H1 (cell line): ENCODE measurements at regions not wholly inside any gene's neighbourhood (a gene's known extent, or its start where the extent isn't known, plus 50 kb on each side); places are given as distances from the start of the nearest gene placed in this dataset.

ENCODE experiments used
- CTCF ChIA-PET: fragments of 300-600 bp; sonication (Branson Sonifier 250); formaldehyde crosslinking; loops from one replicate; lab custom pipeline; 2021; ENCODE audit not compliant: partially characterized antibody; lab: Charles Lee
- POLR2A ChIA-PET: fragments of 300-600 bp; sonication (Branson Sonifier 250); formaldehyde crosslinking; loops from one replicate; lab custom pipeline; 2021; ENCODE audit warnings: inconsistent platforms; ENCODE audit not compliant: partially characterized antibody; lab: Charles Lee
- DNase-seq, 2 experiments: peaks; one replicate each; pipeline versions ENCODE4 v3.0.0 to v3.0.0-alpha.2; 2010 to 2022; ENCODE audit warnings: low spot score in 2 of 2, low read depth in 1 of 2, mixed read lengths in 1 of 2
- FAIRE-seq: peaks from 2 replicates; lab custom pipeline; 2011; peaks lifted over from hg19 to GRCh38; lab: Jason Lieb, UNC
- H2AFZ ChIP-seq: 2 replicates; pipeline ENCODE4 v1.8.1; 2012; ENCODE audit warnings: low read length, inconsistent platforms
- H2AK5ac ChIP-seq: 2 replicates; pipeline ENCODE4 v1.6.1; 2013; ENCODE audit warnings: low read depth, low read length
- H2BK120ac ChIP-seq: replicated peaks from 2 replicates; pipeline ENCODE3; 2013; ENCODE audit warnings: low read depth, low read length, inconsistent platforms
- H2BK12ac ChIP-seq: 2 replicates; pipeline ENCODE4 v1.6.1; 2013; ENCODE audit warnings: low read depth, low read length
- H2BK15ac ChIP-seq: 2 replicates; pipeline ENCODE4 v1.6.1; 2013; ENCODE audit warnings: low read length
- H2BK20ac ChIP-seq: 2 replicates; pipeline ENCODE4 v1.6.1; 2013; ENCODE audit warnings: low read length
- H2BK5ac ChIP-seq: 2 replicates; pipeline ENCODE4 v1.6.1; 2013; ENCODE audit warnings: low read depth, low read length
- H3K14ac ChIP-seq: 2 replicates; pipeline ENCODE4 v1.6.1; 2013; ENCODE audit warnings: inconsistent platforms; ENCODE audit not compliant: insufficient read length
- H3K18ac ChIP-seq: 2 replicates; pipeline ENCODE4 v1.6.1; 2013; ENCODE audit warnings: low read length; ENCODE audit errors: extremely low read depth
- H3K23ac ChIP-seq: 2 replicates; pipeline ENCODE4 v1.6.1; 2013; ENCODE audit warnings: inconsistent platforms; ENCODE audit not compliant: insufficient read length
- H3K23me2 ChIP-seq: 2 replicates; pipeline ENCODE4 v1.6.1; 2013; ENCODE audit warnings: low read depth, low read length
- H3K27ac ChIP-seq: 2 replicates; pipeline ENCODE4 v1.6.1; 2011; ENCODE audit warnings: low read depth, low read length, inconsistent platforms
- H3K27me3 ChIP-seq, 4 experiments: replicated peaks in 1 of 4; 1 replicate in 1 of 4; 2 replicates in 3 of 4; pipeline versions ENCODE4 v1.6.1 to v1.8.1; 2011 to 2013; ENCODE audit warnings: low read length in 3 of 4, mild to moderate bottlenecking in 3 of 4, inconsistent platforms in 2 of 4, mixed read lengths in 2 of 4, moderate library complexity in 1 of 4; ENCODE audit not compliant: control insufficient read depth in 3 of 4, insufficient read depth in 3 of 4; ENCODE audit errors: extremely low read depth in 1 of 4
- H3K36me3 ChIP-seq, 4 experiments: 2 replicates each; pipeline versions ENCODE4 v1.6.1 to v1.8.1; 2011 to 2013; ENCODE audit warnings: mild to moderate bottlenecking in 4 of 4, low read length in 3 of 4, moderate library complexity in 2 of 4, control low read depth in 1 of 4, inconsistent platforms in 1 of 4; ENCODE audit not compliant: insufficient read depth in 4 of 4, control insufficient read depth in 2 of 4
- H3K4ac ChIP-seq: replicated peaks from 2 replicates; pipeline ENCODE3; 2013; ENCODE audit warnings: low read length, low read depth, mixed read lengths, inconsistent platforms; ENCODE audit not compliant: insufficient read length
- H3K4me1 ChIP-seq, 4 experiments: replicated peaks in 1 of 4; 1 replicate in 1 of 4; 2 replicates in 3 of 4; pipeline versions ENCODE4 v1.6.1 to v1.8.1; 2011 to 2013; ENCODE audit warnings: low read length in 3 of 4, inconsistent platforms in 2 of 4, mixed read lengths in 1 of 4; ENCODE audit not compliant: insufficient read depth in 4 of 4, control insufficient read depth in 3 of 4
- H3K4me2 ChIP-seq, 2 experiments: 2 replicates each; pipeline versions ENCODE4 v1.6.1 to v1.8.1; 2011 to 2013; ENCODE audit warnings: low read depth in 2 of 2, low read length in 2 of 2, control low read depth in 1 of 2, inconsistent platforms in 1 of 2, mild to moderate bottlenecking in 1 of 2; ENCODE audit not compliant: insufficient read depth in 1 of 2
- H3K4me3 ChIP-seq, 4 experiments: fragments of 200-600, 300-600 bp in 1 of 4; sonication (generic), shearing (Covaris generic), sonication (Bioruptor Twin) in 1 of 4; 2 replicates each; pipeline versions ENCODE4 v1.5.1 to v1.8.1; 2011 to 2016; ENCODE audit warnings: low read length in 4 of 4, low read depth in 3 of 4, control low read depth in 2 of 4, inconsistent platforms in 2 of 4, mild to moderate bottlenecking in 2 of 4, mixed read lengths in 1 of 4, moderate library complexity in 1 of 4; ENCODE audit not compliant: insufficient read depth in 2 of 4; ENCODE audit errors: extremely low read depth in 1 of 4
- H3K56ac ChIP-seq: replicated peaks from 2 replicates; pipeline ENCODE3; 2013; ENCODE audit warnings: low read depth, mild to moderate bottlenecking, mixed read lengths, low read length, inconsistent platforms; ENCODE audit not compliant: insufficient read length
- H3K79me1 ChIP-seq: 2 replicates; pipeline ENCODE4 v1.6.1; 2013; ENCODE audit warnings: low read depth, low read length, control low read depth
- H3K79me2 ChIP-seq, 2 experiments: 2 replicates each; pipeline versions ENCODE4 v1.6.1 to v1.8.1; 2012 to 2013; ENCODE audit warnings: low read length in 2 of 2, mild to moderate bottlenecking in 2 of 2, inconsistent platforms in 1 of 2; ENCODE audit not compliant: insufficient read depth in 2 of 2, control insufficient read depth in 1 of 2
- H3K9ac ChIP-seq, 4 experiments: replicated peaks in 1 of 4; 1 replicate in 1 of 4; 2 replicates in 3 of 4; pipeline versions ENCODE4 v1.6.1 to v1.8.1; 2011 to 2013; ENCODE audit warnings: low read depth in 3 of 4, low read length in 3 of 4, control low read depth in 2 of 4, mild to moderate bottlenecking in 2 of 4, moderate library complexity in 2 of 4, inconsistent platforms in 1 of 4; ENCODE audit errors: extremely low read depth in 1 of 4
- H3K9me3 ChIP-seq, 2 experiments: 2 replicates each; pipeline versions ENCODE4 v1.6.1 to v1.8.1; 2012 to 2013; ENCODE audit warnings: mild to moderate bottlenecking in 2 of 2, moderate library complexity in 2 of 2, control low read depth in 1 of 2, inconsistent platforms in 1 of 2, low read depth in 1 of 2, low read length in 1 of 2, mixed read lengths in 1 of 2; ENCODE audit not compliant: insufficient read depth in 2 of 2
- H4K20me1 ChIP-seq, 2 experiments: replicated peaks in 1 of 2; 2 replicates each; pipeline versions ENCODE3 to v1.8.1; 2011 to 2013; ENCODE audit warnings: inconsistent platforms in 2 of 2, low read length in 2 of 2, mild to moderate bottlenecking in 1 of 2; ENCODE audit not compliant: insufficient read depth in 2 of 2, control insufficient read depth in 1 of 2
- H4K5ac ChIP-seq: 2 replicates; pipeline ENCODE4 v1.6.1; 2013; ENCODE audit warnings: low read length, low read depth, mixed read lengths, inconsistent platforms; ENCODE audit not compliant: insufficient read length
- H4K8ac ChIP-seq: 2 replicates; pipeline ENCODE4 v1.8.0; 2013; ENCODE audit warnings: mild to moderate bottlenecking, moderate library complexity, low read length, inconsistent platforms; ENCODE audit not compliant: insufficient read depth; ENCODE audit errors: extremely low read depth
- H4K91ac ChIP-seq: replicated peaks from 2 replicates; pipeline ENCODE3; 2013; ENCODE audit warnings: low read length, mixed read lengths, inconsistent platforms; ENCODE audit not compliant: insufficient read length
- BCL11A ChIP-seq, 2 experiments: IDR thresholded peaks; one replicate each; pipeline ENCODE4 v1.6.1; 2011; ENCODE audit warnings: low read depth in 2 of 2, low read length in 2 of 2, mild to moderate bottlenecking in 2 of 2
- CBX5 ChIP-seq: fragments of 300-800, 300-1000 bp; sonication (generic); IDR thresholded peaks from 2 replicates; pipeline ENCODE4 v1.7.1; 2016; ENCODE audit warnings: antibody characterized with exemption, low read length, low read depth
- CEBPB ChIP-seq: IDR thresholded peaks from 2 replicates; pipeline ENCODE4 v1.6.1; 2012; ENCODE audit warnings: low read depth, low read length
- GABPA ChIP-seq: IDR thresholded peaks from 2 replicates; pipeline ENCODE4 v1.6.1; 2011; ENCODE audit warnings: mild to moderate bottlenecking, low read length, moderate library complexity, borderline replicate concordance; ENCODE audit not compliant: insufficient read depth
- KDM1A ChIP-seq: fragments of 200-600, 300-600 bp; sonication (generic); IDR thresholded peaks from 2 replicates; pipeline ENCODE4 v1.7.1; 2016; ENCODE audit warnings: mild to moderate bottlenecking, low read length, borderline replicate concordance
- POLR2A ChIP-seq, 2 experiments: IDR thresholded peaks; 1 replicate in 1 of 2; 2 replicates in 1 of 2; pipeline ENCODE4 v1.6.1; 2011; ENCODE audit warnings: low read depth in 2 of 2, low read length in 2 of 2, mild to moderate bottlenecking in 2 of 2; ENCODE audit errors: control extremely low read depth in 1 of 2
- POLR2AphosphoS5 ChIP-seq: IDR thresholded peaks from 2 replicates; pipeline ENCODE4 v1.6.1; 2011; ENCODE audit warnings: low read depth, low read length
- POU5F1 ChIP-seq: IDR thresholded peaks from 2 replicates; pipeline ENCODE4 v1.6.1; 2011; ENCODE audit warnings: low read depth, mild to moderate bottlenecking, low read length, moderate library complexity
- RAD21 ChIP-seq, 2 experiments: IDR thresholded peaks in 1 of 2; conservative IDR thresholded peaks in 1 of 2; 2 replicates each; pipeline ENCODE4 v1.6.1; 2011; ENCODE audit warnings: low read depth in 2 of 2, low read length in 2 of 2, improper control_type of control experiment in 1 of 2, inconsistent platforms in 1 of 2, mild to moderate bottlenecking in 1 of 2, moderate library complexity in 1 of 2
- RBBP5 ChIP-seq: IDR thresholded peaks from 2 replicates; pipeline ENCODE4 v1.7.1; 2012; ENCODE audit warnings: low read depth, mild to moderate bottlenecking, inconsistent platforms, low read length, moderate library complexity, borderline replicate concordance
- RFX5 ChIP-seq: IDR thresholded peaks from 2 replicates; pipeline ENCODE4 v1.6.1; 2011; ENCODE audit warnings: low read depth, low read length, improper control_type of control experiment, borderline replicate concordance
- SP2 ChIP-seq: IDR thresholded peaks from 2 replicates; pipeline ENCODE4 v1.6.1; 2012; ENCODE audit warnings: mild to moderate bottlenecking, low read length, inconsistent platforms
- SP4 ChIP-seq: IDR thresholded peaks from 2 replicates; pipeline ENCODE4 v1.6.1; 2012; ENCODE audit warnings: low read length, inconsistent platforms
- SUZ12 ChIP-seq: fragments of 200-600 bp; sonication (generic); IDR thresholded peaks from 2 replicates; pipeline ENCODE4 v1.6.1; 2012; ENCODE audit warnings: mild to moderate bottlenecking, inconsistent platforms, low read length, moderate library complexity, mixed read lengths
- TEAD4 ChIP-seq: IDR thresholded peaks from 2 replicates; pipeline ENCODE4 v1.6.1; 2012; ENCODE audit warnings: low read depth, low read length, inconsistent platforms, mixed read lengths
- ZNF274 ChIP-seq: IDR thresholded peaks from 2 replicates; pipeline ENCODE4 v1.7.0; 2012; ENCODE audit warnings: low read length, borderline replicate concordance; ENCODE audit errors: extremely low read depth
- WGBS, 2 experiments: shearing (Covaris generic) in 1 of 2; methylation state at CpG; one replicate each; pipeline versions ENCODE4 v1.1.6 to v1.1.7; 2013 to 2015; ENCODE audit warnings: low lambda C conversion rate in 2 of 2, mixed read lengths in 2 of 2, inconsistent platforms in 1 of 2, low coverage in 1 of 2, missing lambda C conversion rate in 1 of 2; ENCODE audit not compliant: insufficient replicate concordance in 2 of 2, insufficient coverage in 1 of 2, insufficient read length in 1 of 2; ENCODE audit errors: extremely low coverage in 1 of 2, missing lambda C conversion rate in 1 of 2; 5-methylcytosine and 5-hydroxymethylcytosine counted together

DNA sequence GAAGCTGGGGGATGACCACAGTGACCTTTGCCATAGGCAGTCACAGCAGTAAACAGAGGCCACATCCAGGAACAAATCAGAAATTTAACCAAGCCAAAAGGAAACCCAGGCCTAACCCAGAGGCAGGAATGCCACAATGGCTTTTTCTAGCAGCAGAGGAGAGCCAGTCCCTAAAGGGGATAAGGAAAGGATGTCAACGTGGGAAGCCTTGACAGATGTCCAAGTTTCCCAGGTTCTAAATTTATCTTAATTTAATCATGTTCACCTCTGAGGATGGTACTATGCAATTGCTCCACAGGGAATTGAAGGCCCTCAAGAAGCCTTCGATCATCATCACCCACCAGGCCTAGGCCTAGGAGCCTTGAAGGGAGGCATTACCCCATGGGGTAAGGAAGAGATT, 374.7 kb downstream of the TNS1 start:
- Histone ChIP-seq H3K4me3 (no peak overlapping the region), H4K91ac (no peak overlapping the region), H2BK15ac (no peak overlapping the region), H2BK12ac (no peak overlapping the region), H3K4ac (no peak overlapping the region), H3K79me1 (no peaks in the 10 kb centered on the region), H3K27ac (no peak overlapping the region), H3K9me3 (no peaks in the 10 kb centered on the region), H4K8ac (no peak overlapping the region), H3K23ac (no peak overlapping the region), H4K5ac (no peak overlapping the region), H2BK120ac (no peak overlapping the region), H3K56ac (no peak overlapping the region), H4K20me1 (no peaks in the 10 kb centered on the region), H3K14ac (no peak overlapping the region), H3K18ac (no peak overlapping the region), H3K36me3 (no peaks in the 10 kb centered on the region), H2BK20ac (no peak overlapping the region), H3K79me2 (no peaks in the 10 kb centered on the region), H3K4me2 (no peak overlapping the region), H2AK5ac (no peak overlapping the region), H3K4me1 (peaks cover 0 to 2% (median under 1%) of the 10 kb centered on the region in 4 experiments; a peak in 2 of 7 replicates), H2BK5ac (no peak overlapping the region), H3K9ac (no peak overlapping the region), H3K23me2 (no peaks in the 10 kb centered on the region), H2AFZ (no peak overlapping the region), H3K27me3 (no peaks in the 10 kb centered on the region)
- 85% methylated on average over 2 of the region's 2 CpGs; no CpG with 5 or more reads in 1 of the 2 experiments for WGBS, 2 experiments
- no peak for FAIRE-seq
- POLR2A ChIA-PET, result no interaction called here
- DNase-seq, result no peak
- CTCF ChIA-PET, result interaction anchor here (2.2 kb wide), 1 partner anchor 23 kb away, joined by 8 read pairs; no protein-coding TSS in a partner anchor
- no peak for TF ChIP-seq RFX5
- no peak for TF ChIP-seq POU5F1
- TF ChIP-seq POLR2AphosphoS5, result no peak
- TF ChIP-seq SP4, result no peak
- no peak for TF ChIP-seq GABPA
- TF ChIP-seq SUZ12, result no peak
- TF ChIP-seq RBBP5, result no peak
- TF ChIP-seq KDM1A, result no peak
- TF ChIP-seq CBX5, result no peak
- no peak for TF ChIP-seq BCL11A (IDR thresholded peaks at IDR 0.05; ENCODE audit: low read depth in 2 of 2, low read length in 2 of 2)
- no peak for TF ChIP-seq SP2
- no peak for TF ChIP-seq POLR2A (IDR thresholded peaks at IDR 0.05; ENCODE audit: control extremely low read depth in 1 of 2, low read depth in 2 of 2, low read length in 2 of 2)
- TF ChIP-seq RAD21 (IDR thresholded peaks at IDR 0.05 in 1 of 2, conservative IDR thresholded peaks at IDR 0.05 in 1 of 2; ENCODE audit: low read depth in 2 of 2, low read length in 2 of 2), result no peak
- no peak for TF ChIP-seq ZNF274
- no peak for TF ChIP-seq TEAD4
- TF ChIP-seq CEBPB, result no peak
